PC-9 (cell line): ENCODE measurements at regions not wholly inside any gene's neighbourhood (a gene's known extent, or its start where the extent isn't known, plus 50 kb on each side); places are given as distances from the start of the nearest gene placed in this dataset.

ENCODE experiments used
- CTCF ChIP-seq: fragments of 200-600 bp; sonication (generic); conservative IDR thresholded peaks from 2 replicates; pipeline ENCODE4 v1.6.1; 2017; ENCODE audit warnings: mixed run types, antibody characterized with exemption, mild to moderate bottlenecking, moderate library complexity
- EZH2 ChIP-seq: fragments of 200-600 bp; sonication (generic); IDR thresholded peaks from 2 replicates; pipeline ENCODE4 v1.8.0; 2017; ENCODE audit warnings: antibody characterized with exemption, low read depth

- TF ChIP-seq CTCF (no peak), EZH2 (no peak)
Measured at GRCh38 chrX:114097866-114098265, 486.0 kb upstream of the HTR2C start.
